GM12875 (cell line): ENCODE measurements at regions not wholly inside any gene's neighbourhood (a gene's known extent, or its start where the extent isn't known, plus 50 kb on each side); places are given as distances from the start of the nearest gene placed in this dataset.
"Not testable (repeated sequence)": the region's sequence is repeated elsewhere in the genome, so short reads cannot be mapped to it uniquely, and the experiment has no call there.

ENCODE experiments used
- H3K4me3 ChIP-seq: one replicate; pipeline ENCODE4 v1.5.1; 2011; ENCODE audit warnings: low read depth, low read length, control low read depth
- TF ChIP-seq, protein P1 (sequence below): IDR thresholded peaks from 2 replicates; pipeline ENCODE4 v1.5.1; 2011; ENCODE audit warnings: low read depth, mild to moderate bottlenecking, control low read depth, inconsistent platforms, low read length, moderate library complexity, borderline replicate concordance; ENCODE audit not compliant: insufficient read depth

DNA sequence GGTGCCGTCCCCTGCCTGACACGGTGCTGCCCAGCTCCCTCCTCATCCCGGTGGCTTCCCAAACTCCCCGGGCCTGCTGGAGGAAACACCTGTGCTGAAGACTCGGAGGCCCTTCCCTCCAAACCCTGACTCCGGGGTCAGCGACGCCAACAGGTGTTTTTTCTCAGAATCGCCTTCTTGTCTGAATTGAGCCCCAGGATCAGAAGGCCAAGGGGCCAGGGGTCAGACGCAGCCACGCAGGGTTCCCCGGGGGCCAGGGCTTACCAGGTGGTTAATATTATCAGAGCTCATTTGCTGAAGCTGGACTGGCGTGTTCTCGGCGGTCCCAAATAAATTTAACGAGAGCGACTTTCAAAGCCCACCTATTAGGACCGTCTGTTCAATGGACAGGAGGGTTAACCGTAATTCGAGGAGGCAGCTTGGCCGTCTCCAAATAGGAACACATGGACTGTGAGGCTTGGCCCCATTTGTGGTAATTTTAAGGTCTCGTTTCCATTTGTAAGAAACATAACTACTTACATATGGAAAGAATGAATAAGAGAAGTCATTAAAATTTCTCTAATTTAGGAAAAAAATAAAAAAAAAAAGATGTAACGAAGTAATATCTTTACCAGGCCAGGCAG is 239.3 kb downstream of the CRLF2 start:
- TF ChIP-seq, protein P1, sequence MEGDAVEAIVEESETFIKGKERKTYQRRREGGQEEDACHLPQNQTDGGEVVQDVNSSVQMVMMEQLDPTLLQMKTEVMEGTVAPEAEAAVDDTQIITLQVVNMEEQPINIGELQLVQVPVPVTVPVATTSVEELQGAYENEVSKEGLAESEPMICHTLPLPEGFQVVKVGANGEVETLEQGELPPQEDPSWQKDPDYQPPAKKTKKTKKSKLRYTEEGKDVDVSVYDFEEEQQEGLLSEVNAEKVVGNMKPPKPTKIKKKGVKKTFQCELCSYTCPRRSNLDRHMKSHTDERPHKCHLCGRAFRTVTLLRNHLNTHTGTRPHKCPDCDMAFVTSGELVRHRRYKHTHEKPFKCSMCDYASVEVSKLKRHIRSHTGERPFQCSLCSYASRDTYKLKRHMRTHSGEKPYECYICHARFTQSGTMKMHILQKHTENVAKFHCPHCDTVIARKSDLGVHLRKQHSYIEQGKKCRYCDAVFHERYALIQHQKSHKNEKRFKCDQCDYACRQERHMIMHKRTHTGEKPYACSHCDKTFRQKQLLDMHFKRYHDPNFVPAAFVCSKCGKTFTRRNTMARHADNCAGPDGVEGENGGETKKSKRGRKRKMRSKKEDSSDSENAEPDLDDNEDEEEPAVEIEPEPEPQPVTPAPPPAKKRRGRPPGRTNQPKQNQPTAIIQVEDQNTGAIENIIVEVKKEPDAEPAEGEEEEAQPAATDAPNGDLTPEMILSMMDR, result no peak
- no peak overlapping the region for H3K4me3 ChIP-seq

DNA sequence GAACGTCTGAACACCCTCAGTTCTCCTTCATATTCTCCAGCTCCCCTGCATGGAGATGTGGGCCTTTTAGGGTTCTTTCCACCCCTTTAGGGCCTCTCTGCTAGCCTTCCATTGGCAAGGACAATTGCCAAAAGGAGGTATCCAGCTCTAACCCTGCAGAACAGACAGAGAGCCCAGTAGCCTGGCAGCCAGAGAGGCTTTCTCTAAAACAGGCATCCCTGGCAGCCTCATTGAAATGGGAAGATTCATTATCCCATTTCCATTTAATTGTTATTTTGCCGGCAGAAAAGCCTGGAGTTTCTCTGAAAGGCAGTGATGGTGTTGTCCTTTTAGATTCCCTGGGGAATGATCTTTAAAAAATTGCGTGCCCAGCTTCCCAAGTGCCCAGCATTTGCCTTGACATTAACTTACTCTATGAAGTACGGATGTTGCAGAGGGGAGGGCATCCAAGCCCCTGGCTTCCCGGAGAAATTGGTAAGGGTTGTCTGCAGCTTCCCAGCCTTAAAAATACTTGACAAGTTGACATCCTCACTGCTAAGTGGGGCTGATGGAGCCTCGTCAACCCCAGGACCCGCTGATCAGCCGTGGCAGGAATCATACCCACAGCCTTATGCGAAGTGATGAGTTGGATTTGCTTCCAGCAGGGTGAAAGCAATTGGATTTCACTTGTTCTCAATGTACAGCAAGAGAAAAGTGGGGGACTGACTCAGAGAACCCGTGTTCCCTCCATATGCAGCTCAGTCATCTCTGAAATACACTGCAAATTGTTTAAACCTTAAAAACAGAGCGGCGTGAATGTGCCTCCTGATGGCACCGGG is 244.1 kb downstream of the CRLF2 start:
- no peak overlapping the region for H3K4me3 ChIP-seq
- TF ChIP-seq, protein P1, result no peak

DNA sequence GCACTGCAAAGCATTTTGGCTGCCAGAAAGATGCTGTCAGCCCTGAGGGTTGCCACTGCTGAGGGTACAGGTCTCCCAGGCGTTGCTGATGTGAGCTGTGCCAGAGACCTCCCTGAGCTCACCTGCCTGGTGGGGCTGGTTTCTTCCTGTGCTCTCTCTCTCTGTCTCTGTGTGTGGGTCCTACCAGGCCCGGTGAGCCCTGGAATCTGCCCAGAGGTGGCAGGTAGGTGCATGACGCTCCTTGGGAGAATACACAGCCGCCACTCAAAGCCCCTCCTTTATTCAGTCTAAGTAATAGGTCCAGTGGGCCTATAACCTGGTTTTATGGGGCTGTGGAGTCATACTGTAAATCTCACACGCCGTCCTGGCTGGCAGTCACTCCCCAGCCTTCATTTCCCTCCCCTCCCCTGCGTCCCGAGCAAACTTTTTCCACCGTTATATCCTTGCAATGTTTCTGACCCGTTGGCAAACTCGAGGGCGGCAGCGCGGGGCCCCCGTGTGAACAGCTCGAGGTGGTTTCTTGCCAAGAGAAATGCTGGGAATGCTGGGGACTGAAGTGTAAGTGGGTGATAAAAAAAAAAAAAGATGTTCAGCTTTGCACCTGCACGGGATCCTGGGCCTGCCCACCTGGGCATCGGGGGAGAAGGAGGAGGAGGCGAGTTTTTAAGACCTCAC is 245.9 kb downstream of the CRLF2 start:
- H3K4me3 ChIP-seq, result no peak overlapping the region
- TF ChIP-seq, protein P1, result no peak

DNA sequence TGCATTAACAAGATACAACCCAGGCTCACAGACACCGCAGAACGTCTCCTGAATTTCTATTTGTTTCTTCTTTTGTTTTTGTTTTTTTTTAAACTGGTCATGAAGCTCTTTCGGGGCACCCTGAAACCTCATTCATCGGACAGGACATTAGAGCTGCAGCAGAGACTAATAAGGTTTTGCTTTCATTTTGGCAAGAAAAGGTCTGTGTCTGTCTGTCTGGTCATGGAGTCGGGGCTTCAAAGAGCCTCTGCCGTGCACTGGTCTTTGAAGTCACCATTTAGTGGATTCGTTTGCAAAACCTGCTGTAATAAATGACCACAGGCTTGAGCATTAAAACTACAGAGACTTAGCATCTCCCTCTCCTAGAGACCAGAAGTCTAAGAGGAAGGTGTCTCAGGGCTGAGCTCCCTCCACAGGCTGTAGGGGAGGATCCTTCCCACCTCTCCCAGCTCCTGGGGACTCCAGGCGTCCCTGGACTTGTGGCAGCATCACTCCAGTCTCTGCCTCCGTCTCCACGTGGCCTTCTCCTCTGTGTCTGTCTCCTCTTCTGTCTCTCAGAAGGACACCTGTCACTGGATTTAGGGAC is 247.5 kb downstream of the CRLF2 start:
- TF ChIP-seq, protein P1, result no peak
- H3K4me3 ChIP-seq, result no peak overlapping the region

DNA sequence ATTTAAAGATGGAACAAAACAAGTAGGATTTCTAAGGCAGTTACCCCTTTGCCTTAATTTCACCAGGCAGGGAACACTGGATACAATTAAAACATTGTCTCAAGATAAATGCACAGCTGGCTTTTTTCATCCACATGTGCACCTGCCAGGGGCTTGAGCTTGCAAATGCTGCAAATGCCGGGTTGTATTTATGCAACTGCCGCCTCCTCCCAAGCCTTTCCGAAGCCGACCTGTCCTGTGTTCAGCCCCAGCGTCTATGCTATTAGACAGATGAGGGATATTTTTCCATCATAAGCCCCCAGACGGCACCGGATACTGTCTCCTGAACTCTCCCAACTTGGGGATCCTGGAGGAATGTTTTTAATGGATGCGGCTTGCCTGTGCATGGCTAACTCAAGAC is 251.6 kb downstream of the CRLF2 start:
- TF ChIP-seq, protein P1, result no peak
- H3K4me3 ChIP-seq, result no peak overlapping the region

DNA sequence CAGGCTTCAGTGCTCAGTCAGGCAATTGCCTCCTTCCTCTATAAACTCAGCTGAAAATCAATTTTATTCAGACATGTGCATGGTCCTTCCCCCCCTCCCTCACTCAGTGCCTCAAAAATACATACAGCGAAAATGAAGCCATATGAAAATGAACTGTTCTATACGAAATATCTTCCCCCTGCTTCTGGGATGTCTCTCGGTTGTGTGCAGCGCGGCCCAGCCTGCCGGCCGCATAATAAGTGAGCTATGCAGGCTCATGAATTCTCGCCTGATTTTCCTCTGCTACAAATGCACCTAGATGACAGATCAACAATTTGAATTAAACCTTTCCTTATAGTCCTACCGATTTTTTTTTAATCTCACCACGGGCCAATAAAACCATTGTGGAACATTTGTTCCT is 252.9 kb downstream of the CRLF2 start:
- no peak overlapping the region for H3K4me3 ChIP-seq
- TF ChIP-seq, protein P1, result no peak

DNA sequence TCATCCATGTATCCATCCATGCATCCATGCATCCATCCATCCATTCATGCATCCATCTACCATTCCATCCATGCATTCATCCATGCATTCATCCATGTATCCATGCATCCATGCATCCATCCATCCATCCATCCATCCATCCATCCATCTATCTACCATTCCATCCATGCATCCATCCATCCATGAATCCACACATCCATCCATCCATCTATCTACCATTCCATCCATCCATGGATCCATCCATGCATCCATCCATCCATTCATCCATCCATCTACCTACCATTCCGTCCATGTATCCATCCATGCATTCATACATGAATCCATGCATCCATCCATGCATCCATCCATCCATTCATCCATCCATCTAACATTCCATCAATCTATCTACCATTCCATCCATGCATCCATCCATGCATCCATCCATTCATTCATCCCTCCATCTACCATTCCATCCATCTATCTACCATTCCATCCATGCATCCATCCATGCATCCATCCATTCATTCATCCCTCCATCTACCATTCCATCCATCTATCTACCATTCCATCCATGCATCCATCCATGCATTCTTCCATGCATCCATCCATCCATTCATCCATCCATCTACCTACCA is 257.2 kb downstream of the CRLF2 start:
- not testable (repeated sequence) for H3K4me3 ChIP-seq
